ENCODE measurements at regions not wholly inside any gene's neighbourhood (a gene's known extent, or its start where the extent isn't known, plus 50 kb on each side); places are given as distances from the start of the nearest gene placed in this dataset.

DNA sequence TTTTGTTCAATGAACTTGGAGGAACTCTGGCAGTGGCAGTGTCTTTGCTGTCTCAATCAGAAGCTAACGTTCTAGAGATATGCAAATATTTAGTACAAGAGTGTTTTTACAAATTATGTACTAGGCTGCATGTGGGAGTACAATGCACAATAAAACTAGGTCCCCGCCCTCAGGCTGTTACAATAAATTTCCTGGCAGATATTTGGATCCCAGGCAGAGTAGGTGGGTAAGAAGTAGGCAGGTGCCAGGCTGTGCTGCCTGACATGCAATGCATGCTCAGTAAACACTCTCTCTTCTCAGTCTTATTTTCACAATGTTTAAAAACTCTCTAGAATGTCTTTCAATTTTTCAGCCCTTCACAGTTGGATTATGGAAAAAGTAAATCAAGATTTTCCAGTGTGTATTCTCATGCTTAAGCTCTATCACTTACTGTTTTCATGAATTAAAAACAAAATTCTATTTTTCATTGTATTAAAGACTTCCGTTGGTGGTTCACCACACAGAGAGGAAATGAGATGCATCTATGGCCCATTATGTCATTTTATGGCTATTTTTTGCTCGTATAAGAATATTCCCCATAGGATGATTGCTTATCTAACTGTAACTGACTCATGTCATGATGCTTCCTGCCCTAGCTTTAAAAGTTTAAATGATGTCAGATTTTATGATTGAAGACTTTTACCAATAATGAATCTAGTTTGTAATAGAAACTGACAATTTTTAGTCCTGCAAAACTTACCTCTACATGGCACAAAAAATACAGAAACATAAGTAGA is 346.1 kb downstream of the RND3 start:
- no peaks in the 10 kb centered on the region for H3K27me3 Mint-ChIP-seq
- H3K4me3 Mint-ChIP-seq: no peak overlapping the region
- DNase-seq (ENCODE audit: low spot score) (no peak), ATAC-seq (no peak)
- no peaks in the 10 kb centered on the region for H3K4me1 Mint-ChIP-seq (ENCODE audit: low read depth in 2 of 2)
- no peaks in the 10 kb centered on the region for H3K36me3 Mint-ChIP-seq
- peaks cover 25% of the 10 kb centered on the region for H3K9me3 Mint-ChIP-seq
- no peak overlapping the region for H3K27ac Mint-ChIP-seq

GRCh38 chr2:150140777-150141176 is 346.7 kb downstream of the RND3 start:
- no peak overlapping the region for H3K27ac Mint-ChIP-seq
- H3K4me3 Mint-ChIP-seq: no peak overlapping the region
- ATAC-seq: no peak

DNA sequence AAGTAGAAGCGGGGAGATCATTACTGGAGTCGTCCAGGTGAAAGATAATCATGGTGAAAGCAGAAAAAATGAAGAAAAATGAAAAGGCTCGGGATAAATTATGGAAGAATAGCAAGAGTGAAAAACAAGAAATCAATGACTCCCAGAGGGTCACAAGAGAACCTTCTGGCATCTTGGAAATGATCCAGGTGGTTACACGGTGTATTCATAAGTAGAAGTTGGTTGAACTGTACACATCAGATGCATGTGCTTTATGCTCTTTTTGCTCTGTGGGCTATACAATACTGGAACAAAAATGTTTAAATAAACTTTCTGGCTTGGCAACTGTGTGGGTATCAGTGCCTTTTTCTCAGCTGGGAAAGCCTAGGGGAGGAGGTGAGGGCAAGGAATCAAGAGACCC is 348.9 kb downstream of the RND3 start:
- no peak overlapping the region for H3K4me3 Mint-ChIP-seq
- peaks cover 8% of the 10 kb centered on the region for H3K9me3 Mint-ChIP-seq
- no peak for ATAC-seq
- H3K4me1 Mint-ChIP-seq (ENCODE audit: low read depth in 2 of 2): no peaks in the 10 kb centered on the region
- no peak overlapping the region for H3K27ac Mint-ChIP-seq
- no peak for DNase-seq (ENCODE audit: low spot score)
- no peaks in the 10 kb centered on the region for H3K36me3 Mint-ChIP-seq
- H3K27me3 Mint-ChIP-seq: no peaks in the 10 kb centered on the region

More at GRCh38 chr2:150140777-150141176, 346.7 kb downstream of the RND3 start:
- peaks cover 19% of the 10 kb centered on the region for H3K9me3 Mint-ChIP-seq
- H3K4me1 Mint-ChIP-seq (ENCODE audit: low read depth in 2 of 2): no peaks in the 10 kb centered on the region
- no peaks in the 10 kb centered on the region for H3K27me3 Mint-ChIP-seq
- H3K36me3 Mint-ChIP-seq: no peaks in the 10 kb centered on the region
- no peak for DNase-seq (ENCODE audit: low spot score)

GRCh38 chr2:150137338-150138069 is 350.0 kb downstream of the RND3 start:
- H3K4me3 Mint-ChIP-seq: no peak overlapping the region
- no peaks in the 10 kb centered on the region for H3K27me3 Mint-ChIP-seq
- no peaks in the 10 kb centered on the region for H3K36me3 Mint-ChIP-seq
- peaks cover 8% of the 10 kb centered on the region for H3K9me3 Mint-ChIP-seq
- no peak overlapping the region for H3K27ac Mint-ChIP-seq
- ATAC-seq: no peak
- DNase-seq (ENCODE audit: low spot score): no peak
- no peaks in the 10 kb centered on the region for H3K4me1 Mint-ChIP-seq (ENCODE audit: low read depth in 2 of 2)

GRCh38 chr2:150136893-150137292 is 350.6 kb downstream of the RND3 start:
- no peaks in the 10 kb centered on the region for H3K4me1 Mint-ChIP-seq (ENCODE audit: low read depth in 2 of 2)
- no peak for DNase-seq (ENCODE audit: low spot score)
- H3K9me3 Mint-ChIP-seq: peaks cover 8% of the 10 kb centered on the region

DNA sequence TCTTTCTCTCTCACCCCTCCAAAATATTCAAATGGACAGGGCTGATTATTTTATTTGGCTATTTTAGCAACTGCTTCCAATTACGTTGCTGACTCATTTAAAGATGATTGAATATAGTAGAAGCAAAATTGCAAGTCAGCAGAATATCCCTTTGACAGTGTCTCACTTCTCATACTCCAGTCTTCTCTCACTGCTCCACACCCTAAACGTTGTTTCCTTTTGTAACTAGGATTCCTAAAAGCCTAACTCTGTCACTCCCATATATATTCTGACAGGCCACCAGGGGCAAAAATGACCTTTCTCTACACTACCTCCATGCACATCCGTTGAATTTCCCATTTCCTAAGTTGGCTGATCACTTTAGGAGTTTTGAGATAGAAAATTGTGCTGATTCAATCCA is 351.1 kb downstream of the RND3 start:
- no peaks in the 10 kb centered on the region for H3K27me3 Mint-ChIP-seq

More at GRCh38 chr2:150136893-150137292, 350.6 kb downstream of the RND3 start:
- no peaks in the 10 kb centered on the region for H3K27me3 Mint-ChIP-seq
- H3K36me3 Mint-ChIP-seq: no peaks in the 10 kb centered on the region
- no peak for ATAC-seq
- H3K27ac Mint-ChIP-seq: no peak overlapping the region
- H3K4me3 Mint-ChIP-seq: no peak overlapping the region

DNA sequence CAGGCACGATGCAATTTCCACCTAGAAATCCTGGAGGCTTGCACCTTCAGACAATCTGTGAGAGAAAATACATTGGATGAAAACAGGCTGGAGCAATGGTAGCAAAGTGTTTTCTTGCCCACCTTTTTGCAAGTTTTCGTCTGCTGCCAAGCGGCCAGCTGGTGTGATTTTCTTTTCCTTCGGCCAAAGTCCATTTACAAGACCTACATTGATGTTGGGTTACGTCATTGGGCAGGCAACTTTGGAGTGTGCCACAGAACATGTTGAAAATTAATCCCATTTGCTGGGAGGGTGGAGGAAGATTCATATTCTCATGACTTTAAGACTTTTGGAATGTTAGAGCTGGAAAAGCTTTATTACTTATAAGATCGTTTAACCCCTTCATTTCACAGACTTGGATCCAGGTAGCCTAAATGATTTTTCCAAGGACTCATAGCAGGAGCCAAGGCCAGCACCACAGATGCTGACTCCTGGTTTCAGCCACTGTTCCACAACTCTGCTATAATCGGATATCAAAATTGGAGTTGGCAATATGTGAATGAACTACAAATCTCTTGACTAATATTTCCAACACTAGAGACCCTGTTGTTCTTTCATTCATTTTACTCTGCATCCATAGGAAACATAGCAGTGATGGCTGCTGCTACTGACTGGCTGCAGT is 352.1 kb downstream of the RND3 start:
- Mint-ChIP-seq H3K4me1 (ENCODE audit: low read depth in 2 of 2) (no peaks in the 10 kb centered on the region), H3K27me3 (no peaks in the 10 kb centered on the region), H3K4me3 (no peak overlapping the region), H3K36me3 (no peaks in the 10 kb centered on the region), H3K27ac (no peak overlapping the region), H3K9me3 (peaks cover 10% of the 10 kb centered on the region)
- ATAC-seq (no peak), DNase-seq (ENCODE audit: low spot score) (no peak)

More for the DNA sequence above, 351.1 kb downstream of the RND3 start:
- H3K27ac Mint-ChIP-seq: no peak overlapping the region
- H3K36me3 Mint-ChIP-seq: no peaks in the 10 kb centered on the region
- H3K4me1 Mint-ChIP-seq (ENCODE audit: low read depth in 2 of 2): no peaks in the 10 kb centered on the region
- no peak for ATAC-seq
- H3K4me3 Mint-ChIP-seq: no peak overlapping the region
- no peak for DNase-seq (ENCODE audit: low spot score)
- H3K9me3 Mint-ChIP-seq: peaks cover 8% of the 10 kb centered on the region

DNA sequence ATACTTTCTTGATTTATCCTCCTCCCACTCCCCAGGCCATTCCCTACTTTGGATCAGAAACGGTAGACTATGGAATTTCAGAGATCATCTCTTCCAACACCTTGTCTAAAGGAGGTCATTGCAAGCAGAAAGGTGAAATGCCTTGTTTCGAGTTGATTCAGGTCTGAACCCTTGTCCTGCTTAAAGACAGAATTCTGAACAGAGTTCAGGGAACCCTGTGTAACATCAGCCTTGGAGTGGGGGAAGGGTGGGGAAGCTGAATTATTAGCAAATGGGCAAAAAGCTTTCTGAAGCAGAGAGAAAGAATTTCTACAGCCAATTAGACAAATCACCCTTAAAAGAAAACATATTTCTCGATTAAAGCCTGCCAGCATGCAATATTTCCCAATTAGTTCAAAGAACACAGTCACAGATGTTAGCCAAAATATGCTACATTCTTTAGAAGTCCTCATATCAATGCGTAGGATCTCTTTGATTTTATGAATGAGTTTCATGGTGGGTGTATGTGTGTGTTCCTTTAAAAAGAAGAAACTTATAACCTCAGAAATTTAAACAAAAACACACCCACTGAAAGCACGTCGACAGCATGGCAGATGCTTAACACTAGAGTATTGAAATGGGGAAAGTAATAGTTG is 353.1 kb downstream of the RND3 start:
- Mint-ChIP-seq H3K36me3 (no peaks in the 10 kb centered on the region), H3K4me1 (ENCODE audit: low read depth in 2 of 2) (no peaks in the 10 kb centered on the region), H3K27me3 (no peaks in the 10 kb centered on the region), H3K4me3 (no peak overlapping the region), H3K9me3 (peaks cover 16% of the 10 kb centered on the region), H3K27ac (no peak overlapping the region)
- DNase-seq (ENCODE audit: low spot score) (no peak), ATAC-seq (no peak)

GRCh38 chr2:150133623-150134022 is 353.8 kb downstream of the RND3 start:
- Mint-ChIP-seq H3K4me1 (ENCODE audit: low read depth in 2 of 2) (no peaks in the 10 kb centered on the region), H3K9me3 (peaks cover 16% of the 10 kb centered on the region), H3K27ac (no peak overlapping the region), H3K36me3 (no peaks in the 10 kb centered on the region), H3K27me3 (no peaks in the 10 kb centered on the region), H3K4me3 (no peak overlapping the region)
- peak in 1 of 2 donors; percentile 54 for ATAC-seq
- no peak for DNase-seq (ENCODE audit: low spot score)

DNA sequence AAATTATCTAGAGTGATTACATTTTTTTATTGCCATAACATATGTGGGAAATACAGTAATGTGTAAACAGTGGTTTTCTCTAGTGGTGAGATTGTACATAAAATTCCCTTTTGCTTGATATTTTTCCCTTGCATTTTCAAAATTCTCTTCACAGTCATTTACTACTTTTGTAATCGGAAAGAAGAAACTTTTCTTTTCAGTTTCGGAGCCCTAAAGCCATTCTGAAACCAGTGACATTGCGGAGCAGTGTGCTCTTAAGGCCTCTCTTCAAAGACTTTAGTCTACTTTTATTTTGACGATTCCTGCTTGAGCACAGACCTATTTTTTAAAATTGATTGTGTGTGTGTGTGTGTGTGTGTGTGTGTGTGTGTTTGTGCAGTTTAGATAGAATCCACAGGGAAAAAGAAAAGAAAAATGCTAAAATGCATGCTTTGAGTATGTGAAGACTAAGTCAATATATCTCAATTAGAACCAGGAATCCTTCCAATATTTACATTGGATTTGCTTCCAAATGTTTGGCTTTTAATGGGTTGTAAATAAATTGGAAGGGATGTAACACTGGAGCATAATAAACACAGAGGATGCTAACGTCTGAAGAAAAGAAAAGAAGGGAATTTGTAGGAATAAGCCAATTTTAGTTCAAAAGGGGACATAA is 357.4 kb downstream of the RND3 start:
- no peaks in the 10 kb centered on the region for H3K36me3 Mint-ChIP-seq
- no peaks in the 10 kb centered on the region for H3K27me3 Mint-ChIP-seq
- H3K4me3 Mint-ChIP-seq: no peak overlapping the region
- ATAC-seq: no peak
- no peaks in the 10 kb centered on the region for H3K4me1 Mint-ChIP-seq (ENCODE audit: low read depth in 2 of 2)
- DNase-seq (ENCODE audit: low spot score): no peak
- H3K27ac Mint-ChIP-seq: no peak overlapping the region
- peaks cover 15% of the 10 kb centered on the region for H3K9me3 Mint-ChIP-seq

DNA sequence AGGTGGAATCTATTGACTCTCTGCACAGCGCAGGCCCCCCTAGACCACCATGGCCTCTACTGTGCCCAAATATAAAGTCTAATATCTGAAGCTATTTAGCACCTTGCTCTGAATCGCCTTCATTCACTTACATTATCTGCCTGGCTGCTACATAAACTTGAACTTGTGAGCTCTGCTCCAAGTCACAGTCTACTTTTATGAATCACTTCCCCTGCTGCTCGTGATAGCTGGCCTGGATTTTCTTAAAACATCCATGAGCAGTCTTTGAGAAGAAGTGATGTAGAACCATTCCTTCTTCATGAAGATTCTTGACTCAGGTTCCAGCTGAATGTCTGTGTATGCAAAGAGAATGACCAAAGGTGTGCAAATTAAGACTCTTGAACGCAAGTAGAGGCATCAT is 359.5 kb downstream of the RND3 start:
- no peak overlapping the region for H3K4me3 Mint-ChIP-seq
- ATAC-seq (no peak), DNase-seq (ENCODE audit: low spot score) (no peak)
- H3K27ac Mint-ChIP-seq: no peak overlapping the region
- no peaks in the 10 kb centered on the region for H3K4me1 Mint-ChIP-seq (ENCODE audit: low read depth in 2 of 2)
- no peaks in the 10 kb centered on the region for H3K36me3 Mint-ChIP-seq
- no peaks in the 10 kb centered on the region for H3K27me3 Mint-ChIP-seq
- peaks cover 15% of the 10 kb centered on the region for H3K9me3 Mint-ChIP-seq

DNA sequence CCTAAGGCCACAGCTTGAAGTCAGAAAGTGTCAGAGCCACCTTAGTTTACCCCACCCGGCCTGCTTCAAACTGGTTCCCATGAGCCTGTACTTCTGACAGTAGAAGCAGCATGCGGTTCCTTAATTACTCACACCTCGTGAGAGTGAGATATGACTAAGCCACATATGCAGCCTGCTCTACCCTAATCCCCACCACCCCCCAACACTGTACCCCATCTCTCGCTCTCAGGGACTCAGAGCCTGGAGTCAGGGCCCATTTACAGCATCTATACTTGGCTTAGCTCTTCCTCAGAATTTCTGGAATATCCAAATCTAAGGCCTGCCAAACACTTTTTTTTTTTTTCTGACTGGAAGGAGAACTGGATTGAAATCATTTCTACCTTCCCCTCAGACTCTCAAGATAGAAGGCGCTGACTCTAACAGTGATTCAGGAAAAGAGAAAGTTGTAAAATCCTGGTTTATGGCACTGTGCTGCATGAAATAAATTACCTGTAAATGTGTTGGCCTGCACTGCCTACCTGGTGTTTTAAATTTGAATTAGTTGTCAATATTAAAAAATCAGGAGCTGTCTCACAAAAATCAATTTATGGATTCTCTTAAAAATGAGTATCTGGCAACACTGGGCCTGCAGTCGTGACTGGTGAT is 360.0 kb downstream of the RND3 start:
- Mint-ChIP-seq H3K27ac (no peak overlapping the region), H3K9me3 (peaks cover 15% of the 10 kb centered on the region), H3K4me1 (ENCODE audit: low read depth in 2 of 2) (no peaks in the 10 kb centered on the region), H3K4me3 (no peak overlapping the region), H3K36me3 (no peaks in the 10 kb centered on the region), H3K27me3 (no peaks in the 10 kb centered on the region)
- no peak for DNase-seq (ENCODE audit: low spot score)
- ATAC-seq: peak in 1 of 2 donors; percentile 28

- DNase-seq (ENCODE audit: low spot score): no peak
- H3K4me3 Mint-ChIP-seq: no peak overlapping the region
- H3K4me1 Mint-ChIP-seq (ENCODE audit: low read depth in 2 of 2): no peaks in the 10 kb centered on the region
- H3K36me3 Mint-ChIP-seq: no peaks in the 10 kb centered on the region
- H3K9me3 Mint-ChIP-seq: peaks cover 15% of the 10 kb centered on the region
- H3K27me3 Mint-ChIP-seq: no peaks in the 10 kb centered on the region
- ATAC-seq: no peak
- no peak overlapping the region for H3K27ac Mint-ChIP-seq
Measured at GRCh38 chr2:150126839-150127238, 360.6 kb downstream of the RND3 start.
